CD4-positive, alpha-beta T cell (primary cell): ENCODE measurements at regions not wholly inside any gene's neighbourhood (a gene's known extent, or its start where the extent isn't known, plus 50 kb on each side); places are given as distances from the start of the nearest gene placed in this dataset.

ENCODE experiments used
- ATAC-seq: fragments of 200-7000 bp; cut with Tn5 transposase; one replicate; pipeline ENCODE4 v1.10.0; 2022; ENCODE audit warnings: mild to moderate bottlenecking; ENCODE audit not compliant: poor library complexity
- CTCF ChIA-PET: fragments of 350-600 bp; sonication (Branson Sonifier 250); formaldehyde crosslinking; loops from one replicate; lab custom pipeline; 2021; ENCODE audit warnings: antibody characterized with exemption, inconsistent platforms; lab: Charles Lee
- POLR2A ChIA-PET: fragments of 350-600 bp; sonication (Branson Sonifier 250); formaldehyde crosslinking; loops from one replicate; lab custom pipeline; 2021; ENCODE audit warnings: antibody characterized with exemption, inconsistent platforms; lab: Charles Lee
- DNase-seq, 14 experiments: peaks; one replicate each; pipeline ENCODE4 v3.0.0-alpha.2; 2013 to 2020; ENCODE audit warnings: mixed read lengths in 2 of 14
- H3K27ac ChIP-seq, 2 donors: one replicate each; pipeline versions ENCODE4 v1.5.1 to v1.7.0; 2013; ENCODE audit warnings: low read length in 2 of 2, low read depth in 1 of 2, mild to moderate bottlenecking in 1 of 2
- H3K27me3 ChIP-seq, 2 experiments: 1 replicate in 1 of 2; 2 replicates in 1 of 2; pipeline versions ENCODE4 v1.6.1 to v1.7.0; 2013; ENCODE audit warnings: low read length in 2 of 2, control low read depth in 1 of 2, mild to moderate bottlenecking in 1 of 2, moderate library complexity in 1 of 2; ENCODE audit not compliant: insufficient read depth in 2 of 2, control insufficient read depth in 1 of 2
- H3K36me3 ChIP-seq: one replicate; pipeline ENCODE4 v1.6.1; 2013; ENCODE audit warnings: low read length, control low read depth; ENCODE audit not compliant: insufficient read depth
- H3K4me1 ChIP-seq: one replicate; pipeline ENCODE4 v1.6.1; 2013; ENCODE audit warnings: low read length, control low read depth; ENCODE audit not compliant: insufficient read depth
- H3K4me3 ChIP-seq: one replicate; pipeline ENCODE4 v1.5.1; 2013; ENCODE audit warnings: mild to moderate bottlenecking, low read length, moderate library complexity
- H3K9me3 ChIP-seq, 2 experiments: 1 replicate in 1 of 2; 2 replicates in 1 of 2; pipeline versions ENCODE4 v1.6.1 to v1.7.0; 2013; ENCODE audit warnings: low read length in 2 of 2, mild to moderate bottlenecking in 2 of 2, control low read depth in 1 of 2, moderate library complexity in 1 of 2; ENCODE audit not compliant: control insufficient read depth in 1 of 2, insufficient read depth in 1 of 2
- H3K27ac Mint-ChIP-seq: one replicate; pipeline ENCODE4 v1.8.0; 2020; ENCODE audit warnings: mixed read lengths
- H3K27me3 Mint-ChIP-seq: one replicate; pipeline ENCODE4 v1.8.0; 2021; ENCODE audit warnings: mixed read lengths
- H3K36me3 Mint-ChIP-seq: one replicate; pipeline ENCODE4 v1.8.0; 2021; ENCODE audit warnings: low read depth, mixed read lengths
- H3K4me1 Mint-ChIP-seq: one replicate; pipeline ENCODE4 v1.8.0; 2021; ENCODE audit warnings: low read depth, mixed read lengths
- H3K4me3 Mint-ChIP-seq: one replicate; pipeline ENCODE4 v1.8.0; 2020; ENCODE audit warnings: mild to moderate bottlenecking, mixed read lengths
- H3K9me3 Mint-ChIP-seq: one replicate; pipeline ENCODE4 v1.8.0; 2020; ENCODE audit warnings: mixed read lengths
- intact Hi-C, 2 experiments: fragments of 100-400 bp; cut with DNase I in 1 of 2; cut with micrococcal nuclease in 1 of 2; formaldehyde crosslinking; loops; one replicate each; pipeline versions ENCODE4 v1.15.1 to v1.9.0; 2023 to 2025; cut with DNase I, micrococcal nuclease
- TF ChIP-seq, protein P1 (sequence below): fragments of 200-600 bp; IDR thresholded peaks from one replicate; pipeline ENCODE4 v1.8.0; 2022; ENCODE audit warnings: antibody characterized with exemption, mild to moderate bottlenecking

DNA sequence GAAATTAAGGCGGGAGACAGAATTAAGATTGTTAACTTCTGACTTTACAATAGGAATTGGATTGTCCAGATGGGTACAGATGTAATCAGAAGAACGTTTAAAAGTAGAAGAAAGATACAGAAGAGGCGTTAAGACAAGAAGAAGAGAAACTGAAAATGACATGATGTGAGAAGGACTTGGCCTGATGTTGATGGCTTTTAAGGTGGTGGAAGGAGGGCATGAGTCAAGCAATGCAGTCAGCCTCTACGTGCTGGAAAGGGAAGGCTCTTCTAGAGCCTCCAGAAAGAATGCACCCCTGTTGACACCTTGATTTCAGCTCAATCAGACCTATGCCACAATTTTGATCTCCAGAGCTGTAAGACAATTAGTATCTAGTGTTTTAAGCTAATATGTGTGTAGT is 466.9 kb upstream of the LRRC4C start:
- H3K4me3 Mint-ChIP-seq = no peak overlapping the region
- H3K27ac ChIP-seq = no peak overlapping the region
- no peak overlapping the region for H3K4me3 ChIP-seq
- peaks cover 16% of the 10 kb centered on the region for H3K9me3 Mint-ChIP-seq
- no peaks in the 10 kb centered on the region for H3K27me3 Mint-ChIP-seq
- no peaks in the 10 kb centered on the region for H3K4me1 ChIP-seq
- CTCF ChIA-PET = no interaction called here
- no peaks in the 10 kb centered on the region for H3K27me3 ChIP-seq
- DNase-seq = no peak
- intact Hi-C loops = loop anchor here in 1 of 2 experiments (10.0 kb wide), 1 partner anchor 62 kb away; no protein-coding TSS in a partner anchor
- H3K4me1 Mint-ChIP-seq = no peaks in the 10 kb centered on the region
- POLR2A ChIA-PET = no interaction called here
- H3K9me3 ChIP-seq = peaks cover 0 to 3% of the 10 kb centered on the region in 2 experiments
- H3K27ac Mint-ChIP-seq = no peak overlapping the region
- H3K36me3 ChIP-seq = no peaks in the 10 kb centered on the region
- TF ChIP-seq, protein P1, sequence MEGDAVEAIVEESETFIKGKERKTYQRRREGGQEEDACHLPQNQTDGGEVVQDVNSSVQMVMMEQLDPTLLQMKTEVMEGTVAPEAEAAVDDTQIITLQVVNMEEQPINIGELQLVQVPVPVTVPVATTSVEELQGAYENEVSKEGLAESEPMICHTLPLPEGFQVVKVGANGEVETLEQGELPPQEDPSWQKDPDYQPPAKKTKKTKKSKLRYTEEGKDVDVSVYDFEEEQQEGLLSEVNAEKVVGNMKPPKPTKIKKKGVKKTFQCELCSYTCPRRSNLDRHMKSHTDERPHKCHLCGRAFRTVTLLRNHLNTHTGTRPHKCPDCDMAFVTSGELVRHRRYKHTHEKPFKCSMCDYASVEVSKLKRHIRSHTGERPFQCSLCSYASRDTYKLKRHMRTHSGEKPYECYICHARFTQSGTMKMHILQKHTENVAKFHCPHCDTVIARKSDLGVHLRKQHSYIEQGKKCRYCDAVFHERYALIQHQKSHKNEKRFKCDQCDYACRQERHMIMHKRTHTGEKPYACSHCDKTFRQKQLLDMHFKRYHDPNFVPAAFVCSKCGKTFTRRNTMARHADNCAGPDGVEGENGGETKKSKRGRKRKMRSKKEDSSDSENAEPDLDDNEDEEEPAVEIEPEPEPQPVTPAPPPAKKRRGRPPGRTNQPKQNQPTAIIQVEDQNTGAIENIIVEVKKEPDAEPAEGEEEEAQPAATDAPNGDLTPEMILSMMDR = no peak
- H3K36me3 Mint-ChIP-seq = no peaks in the 10 kb centered on the region
- no peak for ATAC-seq

DNA sequence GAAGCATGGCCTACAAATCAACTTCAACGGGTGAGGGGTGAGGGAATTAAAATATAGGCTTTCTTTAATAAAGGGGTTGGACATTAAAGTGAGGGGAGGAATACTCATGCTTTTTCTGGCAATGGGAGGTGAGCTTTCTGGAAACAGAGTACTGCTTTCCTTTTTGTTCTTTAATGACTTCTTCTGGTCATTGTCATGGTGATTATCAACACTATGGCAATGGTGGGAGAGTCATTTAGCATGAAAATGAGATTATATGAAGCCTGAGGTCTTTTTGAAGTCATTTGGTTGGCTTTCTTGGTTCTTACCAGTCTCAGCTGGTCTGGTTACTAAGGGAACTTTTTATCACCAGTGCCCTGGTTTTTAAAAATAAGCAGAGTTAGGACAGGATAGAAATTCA is 475.8 kb upstream of the LRRC4C start:
- POLR2A ChIA-PET = no interaction called here

DNA sequence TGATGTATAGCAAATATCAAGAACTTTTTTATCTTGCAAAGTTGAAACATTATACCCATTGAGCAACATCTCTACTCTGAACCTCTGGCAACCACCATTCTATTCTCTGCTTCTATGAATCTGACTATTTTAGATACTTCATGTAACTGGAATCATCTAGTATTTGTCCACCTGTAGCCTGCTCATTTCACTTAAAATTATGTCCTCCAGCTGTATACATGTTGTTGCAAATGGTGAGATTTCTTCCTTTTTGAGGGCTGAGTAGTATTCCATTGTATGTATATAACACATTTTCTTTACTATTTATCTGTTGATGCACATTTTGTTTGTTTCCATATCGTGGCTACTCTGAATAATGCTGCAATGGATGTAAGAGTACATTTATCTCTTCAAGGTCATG is 476.3 kb upstream of the LRRC4C start:
- Histone ChIP-seq H3K36me3 (no peaks in the 10 kb centered on the region), H3K27me3 (no peaks in the 10 kb centered on the region), H3K4me3 (no peak overlapping the region), H3K27ac (no peak overlapping the region), H3K4me1 (no peaks in the 10 kb centered on the region), H3K9me3 (peaks cover 0 to 5% of the 10 kb centered on the region in 2 experiments)
- H3K9me3 Mint-ChIP-seq = peaks cover 13% of the 10 kb centered on the region
- no peak overlapping the region for H3K27ac Mint-ChIP-seq
- intact Hi-C loops = no loop called here
- no peaks in the 10 kb centered on the region for H3K27me3 Mint-ChIP-seq
- no peaks in the 10 kb centered on the region for H3K4me1 Mint-ChIP-seq
- no peak for ATAC-seq
- ChIA-PET POLR2A (no interaction called here), CTCF (no interaction called here)
- no peak for DNase-seq
- H3K4me3 Mint-ChIP-seq = no peak overlapping the region
- no peaks in the 10 kb centered on the region for H3K36me3 Mint-ChIP-seq
- TF ChIP-seq, protein P1 = no peak

More for the DNA sequence above, 475.8 kb upstream of the LRRC4C start:
- Histone ChIP-seq H3K4me3 (no peak overlapping the region), H3K4me1 (no peaks in the 10 kb centered on the region), H3K27ac (no peak overlapping the region), H3K9me3 (peaks cover 0 to 5% of the 10 kb centered on the region in 2 experiments), H3K36me3 (no peaks in the 10 kb centered on the region), H3K27me3 (no peaks in the 10 kb centered on the region)
- H3K36me3 Mint-ChIP-seq = no peaks in the 10 kb centered on the region
- CTCF ChIA-PET = no interaction called here
- H3K4me3 Mint-ChIP-seq = no peak overlapping the region
- peaks cover 15% of the 10 kb centered on the region for H3K9me3 Mint-ChIP-seq
- intact Hi-C loops = no loop called here
- H3K4me1 Mint-ChIP-seq = no peaks in the 10 kb centered on the region
- TF ChIP-seq, protein P1 = no peak
- DNase-seq = no peak
- no peak for ATAC-seq
- H3K27me3 Mint-ChIP-seq = no peaks in the 10 kb centered on the region
- no peak overlapping the region for H3K27ac Mint-ChIP-seq
